SH-SY5Y (cell line): ENCODE measurements at regions not wholly inside any gene's neighbourhood (a gene's known extent, or its start where the extent isn't known, plus 50 kb on each side); places are given as distances from the start of the nearest gene placed in this dataset.

Source experiments
- GATA2 ChIP-seq: IDR thresholded peaks from 2 replicates; pipeline ENCODE4 v1.6.1; 2011; ENCODE audit warnings: mild to moderate bottlenecking, low read depth, low read length
- GATA3 ChIP-seq: IDR thresholded peaks from 2 replicates; pipeline ENCODE4 v1.6.1; 2011; ENCODE audit warnings: low read depth, mild to moderate bottlenecking, low read length, moderate library complexity

- TF ChIP-seq GATA2 = no peak
- no peak for TF ChIP-seq GATA3
These were observed 271.3 kb downstream of the MREG start for GRCh38 chr2:215742021-215742420.

GRCh38 chr2:215740071-215740470 is 273.3 kb downstream of the MREG start:
- TF ChIP-seq GATA2 (no peak), GATA3 (no peak)

- TF ChIP-seq GATA3 (no peak), GATA2 (no peak)
These were observed 275.0 kb downstream of the MREG start for GRCh38 chr2:215738351-215738750.

DNA sequence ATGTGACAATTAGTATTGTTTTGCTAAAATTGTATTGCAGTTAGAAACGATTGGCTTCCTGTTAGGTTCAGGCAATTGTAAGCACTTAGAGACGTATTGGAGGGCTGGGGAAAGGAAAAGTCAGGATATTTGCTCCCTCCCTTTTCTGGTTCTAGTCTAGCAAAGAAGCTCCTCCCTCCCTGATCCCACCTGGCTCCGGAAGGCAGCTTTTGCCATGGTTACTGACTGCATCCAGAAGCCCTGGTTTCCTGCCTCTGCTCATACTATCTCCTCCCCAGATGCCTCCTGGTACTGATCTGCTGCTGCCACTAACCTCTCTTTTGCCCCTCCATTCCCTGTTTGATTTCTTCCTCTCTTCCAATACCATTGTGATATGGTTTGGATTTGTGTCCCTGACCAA is 275.9 kb downstream of the MREG start:
- no peak for TF ChIP-seq GATA3

GRCh38 chr2:215736653-215737290 is 276.6 kb downstream of the MREG start:
- TF ChIP-seq GATA2 (no peak), GATA3 (no peak)

DNA sequence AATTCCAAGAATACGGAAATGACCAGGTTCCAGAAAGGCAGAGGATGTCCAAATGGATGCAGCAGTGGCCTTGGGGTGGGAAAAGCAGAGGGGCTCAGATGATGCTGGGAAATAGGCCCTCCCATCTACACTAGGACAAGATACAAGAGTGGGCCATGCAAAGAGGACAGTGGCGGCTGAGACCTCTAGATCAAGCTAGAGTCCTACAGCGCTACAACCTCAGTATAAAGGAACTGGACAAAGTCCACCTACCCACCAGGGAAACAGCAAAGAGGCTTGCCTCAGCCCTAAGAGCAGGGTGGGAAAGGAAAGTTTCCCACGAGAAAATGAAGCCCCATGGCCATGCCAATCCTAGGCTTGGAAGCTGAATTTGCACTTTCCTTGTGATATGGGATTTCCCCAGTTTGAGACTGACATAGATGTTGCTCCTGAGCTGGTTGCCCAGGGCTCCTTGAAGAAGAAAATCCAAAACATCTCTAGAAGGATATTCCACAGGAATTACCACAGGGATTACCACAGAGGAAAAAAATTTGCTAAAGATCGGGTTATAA is 282.2 kb downstream of the MREG start:
- TF ChIP-seq GATA2 (no peak), GATA3 (no peak)

- TF ChIP-seq GATA3 = no peak
- no peak for TF ChIP-seq GATA2
These were observed 283.2 kb downstream of the MREG start for GRCh38 chr2:215729985-215730620.

- no peak for TF ChIP-seq GATA3
- no peak for TF ChIP-seq GATA2
These were observed 284.8 kb downstream of the MREG start for GRCh38 chr2:215728504-215729065.

DNA sequence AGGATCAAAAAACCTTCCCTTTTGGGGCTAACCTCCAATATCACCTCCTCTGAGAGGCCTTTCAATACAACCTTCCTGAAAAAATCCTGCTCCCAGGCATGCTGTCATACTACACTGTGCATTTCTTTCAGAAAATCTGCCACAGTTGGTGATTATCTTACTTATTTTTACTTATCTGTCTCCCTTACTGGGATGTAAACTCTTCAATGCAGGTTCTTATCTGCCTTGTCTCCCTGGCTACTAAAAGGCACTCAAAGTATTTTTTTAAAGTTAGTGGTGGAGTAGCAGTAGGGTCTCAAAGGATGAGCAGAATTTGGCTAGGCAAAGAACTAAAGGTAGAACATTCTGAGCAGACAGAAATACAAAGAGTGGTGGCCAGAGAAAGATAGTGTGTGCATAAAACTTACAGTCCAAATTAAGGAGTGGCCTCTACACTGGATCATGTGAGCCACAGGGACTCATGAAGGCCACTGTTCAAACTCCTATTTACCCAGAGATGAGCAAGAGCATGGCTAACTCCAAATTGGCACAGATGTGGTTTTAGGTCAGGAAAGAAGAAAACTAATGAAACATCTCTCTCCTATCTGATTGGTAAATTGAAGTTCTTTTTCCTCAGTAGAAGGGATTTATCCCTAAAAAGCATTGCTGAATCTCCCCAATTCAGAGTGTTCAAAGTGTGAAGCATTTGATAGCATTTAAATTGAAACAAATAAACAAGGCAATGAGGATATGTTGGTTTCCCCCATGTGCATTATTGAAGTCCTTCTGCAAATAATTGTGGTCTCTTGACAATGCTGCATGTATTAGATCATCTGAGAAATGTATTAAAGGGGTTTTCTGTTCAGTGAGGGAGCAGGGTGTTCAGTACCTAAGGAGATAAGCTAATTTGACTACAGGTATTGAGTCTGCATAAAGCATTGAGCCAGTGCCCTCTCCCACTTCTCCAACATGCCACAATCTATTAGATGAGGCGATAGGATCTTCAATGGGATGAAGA is 285.5 kb downstream of the MREG start:
- TF ChIP-seq GATA3 (no peak), GATA2 (no peak)

GRCh38 chr2:215726070-215726469 is 287.3 kb downstream of the MREG start:
- TF ChIP-seq GATA3 (no peak), GATA2 (no peak)

- TF ChIP-seq GATA2 = no peak
- TF ChIP-seq GATA3 = no peak
These were observed 288.3 kb upstream of the FN1 start for GRCh38 chr2:215724146-215724545.

GRCh38 chr2:215723631-215724011 is 287.8 kb upstream of the FN1 start:
- TF ChIP-seq GATA2 (no peak), GATA3 (no peak)

DNA sequence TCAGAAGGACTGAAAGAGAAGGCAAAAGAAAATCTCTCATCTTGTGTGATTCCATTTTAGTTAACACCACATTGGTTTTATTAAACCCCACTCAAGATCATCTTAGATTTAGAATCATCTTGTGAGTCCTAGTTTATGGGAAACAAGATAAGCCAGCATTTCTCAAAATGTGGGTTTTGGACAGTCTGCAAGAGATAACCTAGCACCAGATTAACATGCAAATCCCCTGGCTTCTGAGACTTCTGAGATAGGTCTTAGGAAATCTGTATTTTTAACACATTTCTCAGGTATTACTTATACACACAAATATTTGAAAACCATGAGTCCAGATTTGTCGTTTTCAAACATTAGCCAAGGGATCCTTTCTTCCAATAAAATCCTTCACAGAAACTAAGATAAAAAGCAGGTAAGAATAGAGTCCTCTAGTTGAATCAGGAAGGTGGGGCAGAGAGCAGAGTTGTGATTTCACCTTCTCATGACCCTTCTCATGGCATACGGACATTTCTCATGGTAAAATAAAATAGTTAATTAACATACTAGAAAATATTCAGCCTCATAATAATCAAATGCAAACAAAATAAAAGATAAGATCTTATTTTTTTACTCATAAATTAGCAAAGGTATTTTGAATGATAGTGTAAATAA is 287.2 kb upstream of the FN1 start:
- TF ChIP-seq GATA2 (no peak), GATA3 (no peak)

GRCh38 chr2:215722125-215722524 is 286.3 kb upstream of the FN1 start:
- no peak for TF ChIP-seq GATA2
- TF ChIP-seq GATA3 = no peak
